ENCODE measurements at regions not wholly inside any gene's neighbourhood (a gene's known extent, or its start where the extent isn't known, plus 50 kb on each side); places are given as distances from the start of the nearest gene placed in this dataset.

DNA sequence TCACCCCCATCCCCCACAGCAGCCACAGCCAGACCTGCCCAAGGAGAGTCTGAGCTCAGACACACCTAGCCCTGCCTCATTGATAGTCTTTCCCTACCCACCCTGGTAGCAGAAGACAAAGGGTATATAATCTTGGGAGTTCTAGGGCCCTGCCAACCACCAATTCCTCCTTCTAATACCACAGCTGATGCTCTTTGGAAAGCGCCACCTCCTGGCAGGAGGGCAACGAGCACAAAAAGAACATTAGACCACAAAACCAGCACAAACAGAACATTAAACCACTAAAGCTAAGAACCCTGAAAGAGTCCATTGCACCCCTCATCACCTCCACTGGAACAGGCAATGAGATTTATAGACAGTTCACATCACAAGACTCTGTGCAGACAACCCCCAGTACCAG, 195.8 kb upstream of the FUT9 start (continued):
- TF ChIP-seq PREB (CRISPR knock-in tag; IDR thresholded peaks at IDR 0.05; ENCODE audit: borderline replicate concordance) (no peak), AR (CRISPR knock-in tag; IDR thresholded peaks at IDR 0.05) (no peak), NR1H2 (CRISPR knock-in tag; IDR thresholded peaks at IDR 0.05) (no peak), ATF6 (CRISPR knock-in tag; IDR thresholded peaks at IDR 0.05) (no peak), ZNF416 (CRISPR knock-in tag; IDR thresholded peaks at IDR 0.05) (no peak)

- Mint-ChIP-seq H3K4me1 (0 out of 2 replicates have a peak, but pooled peaks cover 3% of the 10 kb centered on the region), H3K4me3 (no peak overlapping the region), H3K27ac (no peak overlapping the region), H3K9me3 (peaks cover 5% of the 10 kb centered on the region), H3K36me3 (no peaks in the 10 kb centered on the region; the same call in 1 of the 2 replicates), H3K27me3 (ENCODE audit: low read depth) (peaks cover 6% of the 10 kb centered on the region)
- DNase-seq (ENCODE audit: low spot score) (no peak), ATAC-seq (no peak)
- POLR2A ChIA-PET = no interaction called here
- TF ChIP-seq RORB (CRISPR knock-in tag; IDR thresholded peaks at IDR 0.05) (no peak), GRHL2 (CRISPR knock-in tag; IDR thresholded peaks at IDR 0.05; ENCODE audit: insufficient replicate concordance, severe bottlenecking) (no peak), EMX1 (CRISPR knock-in tag; IDR thresholded peaks at IDR 0.05) (no peak), ZNF671 (CRISPR knock-in tag; IDR thresholded peaks at IDR 0.05) (no peak), SP1 (CRISPR knock-in tag; conservative IDR thresholded peaks at IDR 0.05) (no peak), MXD4 (CRISPR knock-in tag; IDR thresholded peaks at IDR 0.05; ENCODE audit: borderline replicate concordance) (no peak), ZNF121 (CRISPR knock-in tag; IDR thresholded peaks at IDR 0.05) (no peak), ZNF423 (CRISPR knock-in tag; IDR thresholded peaks at IDR 0.05) (no peak), TP53 (CRISPR knock-in tag; IDR thresholded peaks at IDR 0.05) (no peak), ATF6 (CRISPR knock-in tag; IDR thresholded peaks at IDR 0.05) (no peak), E2F1 (CRISPR knock-in tag; IDR thresholded peaks at IDR 0.05) (no peak), ZNF512 (CRISPR knock-in tag; IDR thresholded peaks at IDR 0.05; ENCODE audit: borderline replicate concordance) (no peak), ZBTB43 (CRISPR knock-in tag; IDR thresholded peaks at IDR 0.05) (no peak), NR3C1 (CRISPR knock-in tag; conservative IDR thresholded peaks at IDR 0.05; ENCODE audit: low read depth) (no peak)
- TF ChIP-seq, protein P1, sequence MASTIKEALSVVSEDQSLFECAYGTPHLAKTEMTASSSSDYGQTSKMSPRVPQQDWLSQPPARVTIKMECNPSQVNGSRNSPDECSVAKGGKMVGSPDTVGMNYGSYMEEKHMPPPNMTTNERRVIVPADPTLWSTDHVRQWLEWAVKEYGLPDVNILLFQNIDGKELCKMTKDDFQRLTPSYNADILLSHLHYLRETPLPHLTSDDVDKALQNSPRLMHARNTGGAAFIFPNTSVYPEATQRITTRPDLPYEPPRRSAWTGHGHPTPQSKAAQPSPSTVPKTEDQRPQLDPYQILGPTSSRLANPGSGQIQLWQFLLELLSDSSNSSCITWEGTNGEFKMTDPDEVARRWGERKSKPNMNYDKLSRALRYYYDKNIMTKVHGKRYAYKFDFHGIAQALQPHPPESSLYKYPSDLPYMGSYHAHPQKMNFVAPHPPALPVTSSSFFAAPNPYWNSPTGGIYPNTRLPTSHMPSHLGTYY (CRISPR knock-in tag; IDR thresholded peaks at IDR 0.05) = no peak
- CTCF ChIA-PET = no interaction called here
Observed at GRCh38 chr6:95830859-95831557, 184.8 kb upstream of the FUT9 start.
